HepG2 (cell line): ENCODE measurements at regions not wholly inside any gene's neighbourhood (a gene's known extent, or its start where the extent isn't known, plus 50 kb on each side); places are given as distances from the start of the nearest gene placed in this dataset.

Source experiments
- ATAC-seq: fragments of 200-7000 bp; cut with Tn5 transposase; 3 replicates; pipeline ENCODE4 v1.9.1; 2020; ENCODE audit warnings: mild to moderate bottlenecking, moderate library complexity
- BruUV-seq: library from RNA; stranded (reverse); fragments of 400-500 nt; replicated peaks from 2 replicates; lab custom pipeline; 2021; lab: Mats Ljungman, UMichigan
- CTCF ChIA-PET: fragments of 300-600 bp; formaldehyde crosslinking; extraction: SDS; loops from one replicate; lab custom pipeline; 2021; ENCODE audit warnings: low total read pairs, inconsistent platforms, low intra/inter-chr PET ratio; lab: Yijun Ruan, JAX
- POLR2A ChIA-PET: fragments of 350-600 bp; sonication (Branson Sonifier 250); formaldehyde crosslinking; loops from one replicate; lab custom pipeline; 2020; ENCODE audit warnings: antibody characterized with exemption, inconsistent platforms; lab: Yijun Ruan, JAX
- DNase-seq: peaks from one replicate; pipeline ENCODE4 v3.0.0-alpha.2; 2015; ENCODE audit warnings: low spot score
- FAIRE-seq: peaks from 3 replicates; lab custom pipeline; 2011; peaks lifted over from hg19 to GRCh38; lab: Jason Lieb, UNC
- H2AFZ ChIP-seq: one replicate; pipeline ENCODE4 v1.6.1; 2011; ENCODE audit warnings: low read length, inconsistent platforms
- H3K27ac ChIP-seq: fragments of 300-600 bp; 3 replicates; pipeline ENCODE4 v1.8.0; 2011; ENCODE audit warnings: mixed run types, mild to moderate bottlenecking, mixed read lengths, low read length, inconsistent platforms; ENCODE audit not compliant: insufficient read depth; ENCODE audit errors: extremely low read length
- H3K27me3 ChIP-seq, 2 experiments: fragments of 200-600 bp in 1 of 2; 2 replicates in 1 of 2; 3 replicates in 1 of 2; pipeline versions ENCODE4 v1.6.0 to v1.8.0; 2011; ENCODE audit warnings: low read length in 2 of 2, mild to moderate bottlenecking in 2 of 2, moderate library complexity in 2 of 2, inconsistent platforms in 1 of 2; ENCODE audit not compliant: insufficient read depth in 2 of 2, control insufficient read depth in 1 of 2
- H3K36me3 ChIP-seq, 2 experiments: fragments of 200-600 bp in 1 of 2; replicated peaks in 1 of 2; 2 replicates in 1 of 2; 3 replicates in 1 of 2; pipeline versions ENCODE4 v1.5.1 to v1.8.0; 2011; ENCODE audit warnings: low read length in 2 of 2, inconsistent platforms in 1 of 2; ENCODE audit not compliant: insufficient read depth in 2 of 2, control insufficient read depth in 1 of 2
- H3K4me1 ChIP-seq: 2 replicates; pipeline ENCODE4 v1.5.1; 2012; ENCODE audit warnings: low read length, inconsistent platforms; ENCODE audit not compliant: insufficient read depth
- H3K4me2 ChIP-seq: 2 replicates; pipeline ENCODE4 v1.6.0; 2011; ENCODE audit warnings: low read depth, low read length, inconsistent platforms
- H3K4me3 ChIP-seq, 3 experiments: fragments of 200-600 bp in 1 of 3; sonication (generic), shearing (Covaris generic) in 1 of 3; replicated peaks in 1 of 3; 2 replicates each; pipeline ENCODE4 v1.5.1; 2011 to 2016; ENCODE audit warnings: low read length in 3 of 3, inconsistent platforms in 2 of 3, low read depth in 2 of 3, mild to moderate bottlenecking in 2 of 3, control low read depth in 1 of 3, mixed read lengths in 1 of 3; ENCODE audit not compliant: insufficient read depth in 1 of 3
- H3K79me2 ChIP-seq: one replicate; pipeline ENCODE4 v1.6.1; 2011; ENCODE audit warnings: low read length, inconsistent platforms; ENCODE audit not compliant: insufficient read depth
- H3K9ac ChIP-seq: 2 replicates; pipeline ENCODE4 v1.6.0; 2011; ENCODE audit warnings: mild to moderate bottlenecking, low read depth, low read length, inconsistent platforms; ENCODE audit not compliant: insufficient read depth
- H3K9me3 ChIP-seq: 2 replicates; pipeline ENCODE4 v1.5.1; 2012; ENCODE audit warnings: mild to moderate bottlenecking, low read length
- H4K20me1 ChIP-seq: 2 replicates; pipeline ENCODE4 v1.6.0; 2011; ENCODE audit warnings: inconsistent platforms, mild to moderate bottlenecking, low read length, moderate library complexity; ENCODE audit not compliant: insufficient read depth
- ATM ChIP-seq: fragments of 450-650 bp; IDR thresholded peaks from 2 replicates; pipeline ENCODE4 v1.7.1; 2017; ENCODE audit warnings: mild to moderate bottlenecking, borderline replicate concordance
- BRD4 ChIP-seq: sonication (generic); formaldehyde crosslinking; IDR thresholded peaks from 2 replicates; pipeline ENCODE4 v1.4.0; 2020; ENCODE audit warnings: missing genetic modification reagents
- FOXP1 ChIP-seq, 2 experiments: fragments of 450-650 bp in 1 of 2; IDR thresholded peaks; 2 replicates each; pipeline ENCODE4 v1.6.1; 2017 to 2018; ENCODE audit warnings: antibody characterized with exemption in 1 of 2
- NR2F1 ChIP-seq, 2 experiments: fragments of 450-650 bp in 1 of 2; formaldehyde crosslinking in 1 of 2; IDR thresholded peaks; 2 replicates each; pipeline versions ENCODE4 v1.5.0 to v1.6.1; 2016 to 2020; ENCODE audit warnings: mild to moderate bottlenecking in 1 of 2, missing compliant biosample characterization in 1 of 2, missing genetic modification reagents in 1 of 2, moderate library complexity in 1 of 2
- PAWR ChIP-seq: sonication (generic); formaldehyde crosslinking; IDR thresholded peaks from 2 replicates; pipeline ENCODE4 v1.4.0; 2020; ENCODE audit warnings: missing genetic modification reagents, mild to moderate bottlenecking, borderline replicate concordance
- XBP1 ChIP-seq: sonication (generic); formaldehyde crosslinking; IDR thresholded peaks from 2 replicates; pipeline ENCODE4 v1.5.0; 2020; ENCODE audit warnings: missing genetic modification reagents
- WGBS: methylation state at CpG from one replicate; pipeline ENCODE4 v1.1.6; 2017; ENCODE audit warnings: low lambda C conversion rate; 5-methylcytosine and 5-hydroxymethylcytosine counted together
- in situ Hi-C: cut with HindIII; loops from 2 replicates; pipeline ENCODE4 v1.10.0; 2017; ENCODE audit warnings: low pct_unique_long_range_greater_than_20kb; ENCODE audit not compliant: extremely low pct_ligation_motif_present
- intact Hi-C: fragments of 100-400 bp; cut with micrococcal nuclease; formaldehyde crosslinking; loops from one replicate; pipeline ENCODE4 v1.10.0; 2022; ENCODE audit not compliant: unreplicated experiment
- TF ChIP-seq, protein P1 (sequence below): sonication (generic); formaldehyde crosslinking; IDR thresholded peaks from 2 replicates; pipeline ENCODE4 v1.4.0; 2020; ENCODE audit warnings: missing genetic modification reagents
- TF ChIP-seq, protein P2 (sequence below): IDR thresholded peaks from 2 replicates; pipeline ENCODE4 v1.6.1; 2016; ENCODE audit warnings: missing biosample characterization, missing genetic modification reagents, low read depth
- TF ChIP-seq, protein P3 (sequence below): sonication (generic); formaldehyde crosslinking; IDR thresholded peaks from 2 replicates; pipeline ENCODE4 v1.4.0; 2020; ENCODE audit warnings: mild to moderate bottlenecking, missing genetic modification reagents
- TF ChIP-seq, protein P4 (sequence below): sonication (generic); formaldehyde crosslinking; IDR thresholded peaks from 2 replicates; pipeline ENCODE4 v1.4.0; 2020; ENCODE audit warnings: mild to moderate bottlenecking, missing genetic modification reagents
- TF ChIP-seq, protein P5 (sequence below): sonication (generic); formaldehyde crosslinking; IDR thresholded peaks from 2 replicates; pipeline ENCODE4 v1.4.0; 2020; ENCODE audit warnings: missing genetic modification reagents; ENCODE audit errors: not compliant biosample characterization

DNA sequence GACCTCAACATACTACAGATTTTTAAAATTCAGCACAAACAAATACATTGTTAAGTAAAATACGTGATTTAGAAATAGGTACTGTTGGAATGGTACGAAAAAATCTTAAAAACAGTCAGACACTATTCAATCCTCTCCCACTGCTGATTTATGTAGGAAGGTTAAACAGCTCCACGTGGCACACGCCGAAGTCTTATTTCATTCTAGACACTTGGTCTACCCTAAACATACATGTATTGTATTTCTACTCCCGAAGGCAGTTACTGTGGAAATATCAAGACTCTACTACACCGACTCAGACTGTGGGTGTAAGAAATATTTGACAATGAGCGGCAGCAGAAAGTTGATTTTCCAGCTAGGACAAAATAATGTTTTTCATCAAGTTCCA lies 130.6 kb downstream of the MPP7 start:
- ATAC-seq (no peak), DNase-seq (no peak), FAIRE-seq (no peak)
- no peaks in the 10 kb centered on the region for H3K79me2 ChIP-seq
- H3K27me3 ChIP-seq = no peaks in the 10 kb centered on the region; a peak in 1 of 5 replicates
- intact Hi-C loops = no loop called here
- H3K36me3 ChIP-seq = no peaks in the 10 kb centered on the region
- ChIA-PET POLR2A (no interaction called here), CTCF (no interaction called here)
- H2AFZ ChIP-seq = no peak overlapping the region
- no peak overlapping the region for H3K27ac ChIP-seq
- no peak overlapping the region for H3K4me3 ChIP-seq
- WGBS = 94% methylated on average over 8 of the region's 8 CpGs
- H3K9me3 ChIP-seq = no peaks in the 10 kb centered on the region
- TF ChIP-seq, protein P1, sequence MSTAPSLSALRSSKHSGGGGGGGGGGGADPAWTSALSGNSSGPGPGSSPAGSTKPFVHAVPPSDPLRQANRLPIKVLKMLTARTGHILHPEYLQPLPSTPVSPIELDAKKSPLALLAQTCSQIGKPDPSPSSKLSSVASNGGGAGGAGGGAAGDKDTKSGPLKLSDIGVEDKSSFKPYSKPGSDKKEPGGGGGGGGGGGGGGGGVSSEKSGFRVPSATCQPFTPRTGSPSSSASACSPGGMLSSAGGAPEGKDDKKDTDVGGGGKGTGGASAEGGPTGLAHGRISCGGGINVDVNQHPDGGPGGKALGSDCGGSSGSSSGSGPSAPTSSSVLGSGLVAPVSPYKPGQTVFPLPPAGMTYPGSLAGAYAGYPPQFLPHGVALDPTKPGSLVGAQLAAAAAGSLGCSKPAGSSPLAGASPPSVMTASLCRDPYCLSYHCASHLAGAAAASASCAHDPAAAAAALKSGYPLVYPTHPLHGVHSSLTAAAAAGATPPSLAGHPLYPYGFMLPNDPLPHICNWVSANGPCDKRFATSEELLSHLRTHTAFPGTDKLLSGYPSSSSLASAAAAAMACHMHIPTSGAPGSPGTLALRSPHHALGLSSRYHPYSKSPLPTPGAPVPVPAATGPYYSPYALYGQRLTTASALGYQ (CRISPR knock-in tag) = no peak
- TF ChIP-seq, protein P2, sequence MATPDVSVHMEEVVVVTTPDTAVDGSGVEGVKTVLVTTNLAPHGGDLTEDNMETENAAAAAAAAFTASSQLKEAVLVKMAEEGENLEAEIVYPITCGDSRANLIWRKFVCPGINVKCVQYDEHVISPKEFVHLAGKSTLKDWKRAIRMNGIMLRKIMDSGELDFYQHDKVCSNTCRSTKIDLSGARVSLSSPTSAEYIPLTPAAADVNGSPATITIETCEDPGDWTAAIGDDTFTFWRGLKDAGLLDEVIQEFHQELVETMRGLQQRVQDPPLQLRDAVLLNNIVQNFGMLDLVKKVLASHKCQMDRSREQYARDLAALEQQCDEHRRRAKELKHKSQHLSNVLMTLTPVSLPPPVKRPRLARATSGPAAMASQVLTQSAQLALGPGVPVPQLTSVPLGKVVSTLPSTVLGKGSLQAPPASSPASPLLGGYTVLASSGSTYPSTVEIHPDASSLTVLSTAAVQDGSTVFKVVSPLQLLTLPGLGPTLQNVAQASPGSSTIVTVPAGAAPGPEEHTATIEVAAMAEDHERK (CRISPR knock-in tag) = no peak
- no peak for TF ChIP-seq NR2F1 (CRISPR knock-in tag; IDR thresholded peaks at IDR 0.05)
- TF ChIP-seq ATM = no peak
- TF ChIP-seq, protein P3, sequence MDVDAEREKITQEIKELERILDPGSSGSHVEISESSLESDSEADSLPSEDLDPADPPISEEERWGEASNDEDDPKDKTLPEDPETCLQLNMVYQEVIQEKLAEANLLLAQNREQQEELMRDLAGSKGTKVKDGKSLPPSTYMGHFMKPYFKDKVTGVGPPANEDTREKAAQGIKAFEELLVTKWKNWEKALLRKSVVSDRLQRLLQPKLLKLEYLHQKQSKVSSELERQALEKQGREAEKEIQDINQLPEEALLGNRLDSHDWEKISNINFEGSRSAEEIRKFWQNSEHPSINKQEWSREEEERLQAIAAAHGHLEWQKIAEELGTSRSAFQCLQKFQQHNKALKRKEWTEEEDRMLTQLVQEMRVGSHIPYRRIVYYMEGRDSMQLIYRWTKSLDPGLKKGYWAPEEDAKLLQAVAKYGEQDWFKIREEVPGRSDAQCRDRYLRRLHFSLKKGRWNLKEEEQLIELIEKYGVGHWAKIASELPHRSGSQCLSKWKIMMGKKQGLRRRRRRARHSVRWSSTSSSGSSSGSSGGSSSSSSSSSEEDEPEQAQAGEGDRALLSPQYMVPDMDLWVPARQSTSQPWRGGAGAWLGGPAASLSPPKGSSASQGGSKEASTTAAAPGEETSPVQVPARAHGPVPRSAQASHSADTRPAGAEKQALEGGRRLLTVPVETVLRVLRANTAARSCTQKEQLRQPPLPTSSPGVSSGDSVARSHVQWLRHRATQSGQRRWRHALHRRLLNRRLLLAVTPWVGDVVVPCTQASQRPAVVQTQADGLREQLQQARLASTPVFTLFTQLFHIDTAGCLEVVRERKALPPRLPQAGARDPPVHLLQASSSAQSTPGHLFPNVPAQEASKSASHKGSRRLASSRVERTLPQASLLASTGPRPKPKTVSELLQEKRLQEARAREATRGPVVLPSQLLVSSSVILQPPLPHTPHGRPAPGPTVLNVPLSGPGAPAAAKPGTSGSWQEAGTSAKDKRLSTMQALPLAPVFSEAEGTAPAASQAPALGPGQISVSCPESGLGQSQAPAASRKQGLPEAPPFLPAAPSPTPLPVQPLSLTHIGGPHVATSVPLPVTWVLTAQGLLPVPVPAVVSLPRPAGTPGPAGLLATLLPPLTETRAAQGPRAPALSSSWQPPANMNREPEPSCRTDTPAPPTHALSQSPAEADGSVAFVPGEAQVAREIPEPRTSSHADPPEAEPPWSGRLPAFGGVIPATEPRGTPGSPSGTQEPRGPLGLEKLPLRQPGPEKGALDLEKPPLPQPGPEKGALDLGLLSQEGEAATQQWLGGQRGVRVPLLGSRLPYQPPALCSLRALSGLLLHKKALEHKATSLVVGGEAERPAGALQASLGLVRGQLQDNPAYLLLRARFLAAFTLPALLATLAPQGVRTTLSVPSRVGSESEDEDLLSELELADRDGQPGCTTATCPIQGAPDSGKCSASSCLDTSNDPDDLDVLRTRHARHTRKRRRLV (CRISPR knock-in tag) = no peak
- TF ChIP-seq BRD4 (CRISPR knock-in tag) = no peak
- TF ChIP-seq, protein P4, sequence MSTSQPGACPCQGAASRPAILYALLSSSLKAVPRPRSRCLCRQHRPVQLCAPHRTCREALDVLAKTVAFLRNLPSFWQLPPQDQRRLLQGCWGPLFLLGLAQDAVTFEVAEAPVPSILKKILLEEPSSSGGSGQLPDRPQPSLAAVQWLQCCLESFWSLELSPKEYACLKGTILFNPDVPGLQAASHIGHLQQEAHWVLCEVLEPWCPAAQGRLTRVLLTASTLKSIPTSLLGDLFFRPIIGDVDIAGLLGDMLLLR (CRISPR knock-in tag) = no peak
- TF ChIP-seq, protein P5, sequence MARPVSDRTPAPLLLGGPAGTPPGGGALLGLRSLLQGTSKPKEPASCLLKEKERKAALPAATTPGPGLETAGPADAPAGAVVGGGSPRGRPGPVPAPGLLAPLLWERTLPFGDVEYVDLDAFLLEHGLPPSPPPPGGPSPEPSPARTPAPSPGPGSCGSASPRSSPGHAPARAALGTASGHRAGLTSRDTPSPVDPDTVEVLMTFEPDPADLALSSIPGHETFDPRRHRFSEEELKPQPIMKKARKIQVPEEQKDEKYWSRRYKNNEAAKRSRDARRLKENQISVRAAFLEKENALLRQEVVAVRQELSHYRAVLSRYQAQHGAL (CRISPR knock-in tag) = no peak
- no peak for TF ChIP-seq XBP1 (CRISPR knock-in tag)
- no peak for TF ChIP-seq FOXP1 (IDR thresholded peaks at IDR 0.05)
- TF ChIP-seq FOXP1 (CRISPR knock-in tag; IDR thresholded peaks at IDR 0.05) = no peak
- TF ChIP-seq PAWR (CRISPR knock-in tag) = no peak
- TF ChIP-seq, all 625 proteins: peak for 0
- H3K9ac ChIP-seq = no peak overlapping the region
- in situ Hi-C loops = no loop called here
- H3K4me1 ChIP-seq = peaks cover 8% of the 10 kb centered on the region; the same call in 1 of the 2 replicates
- H3K4me2 ChIP-seq = no peak overlapping the region
- BruUV-seq = no TSS peak
- no peaks in the 10 kb centered on the region for H4K20me1 ChIP-seq
